Adrenal gland (tissue), 5 donors: ENCODE measurements at regions not wholly inside any gene's neighbourhood (a gene's known extent, or its start where the extent isn't known, plus 50 kb on each side); places are given as distances from the start of the nearest gene placed in this dataset.

ENCODE experiments used
- POLR2A ChIP-seq, 2 donors: fragments of 450-650 bp; IDR thresholded peaks; one replicate each; pipeline ENCODE4 v1.6.1; 2017; ENCODE audit warnings: antibody characterized with exemption in 2 of 2, mild to moderate bottlenecking in 2 of 2, moderate library complexity in 1 of 2
- TF ChIP-seq, protein P1 (sequence below), 6 experiments: fragments of 450-650 bp in 4 of 6; fragments of 200-600 bp in 2 of 6; sonication (generic) in 1 of 6; IDR thresholded peaks; 1 replicate in 5 of 6; 2 replicates in 1 of 6; pipeline versions ENCODE4 v1.5.1 to v1.8.0; 2016 to 2021; ENCODE audit warnings: antibody characterized with exemption in 6 of 6, mild to moderate bottlenecking in 2 of 6, moderate library complexity in 1 of 6
- donor health status: DM: no; HTN: no; CAD: no.

DNA sequence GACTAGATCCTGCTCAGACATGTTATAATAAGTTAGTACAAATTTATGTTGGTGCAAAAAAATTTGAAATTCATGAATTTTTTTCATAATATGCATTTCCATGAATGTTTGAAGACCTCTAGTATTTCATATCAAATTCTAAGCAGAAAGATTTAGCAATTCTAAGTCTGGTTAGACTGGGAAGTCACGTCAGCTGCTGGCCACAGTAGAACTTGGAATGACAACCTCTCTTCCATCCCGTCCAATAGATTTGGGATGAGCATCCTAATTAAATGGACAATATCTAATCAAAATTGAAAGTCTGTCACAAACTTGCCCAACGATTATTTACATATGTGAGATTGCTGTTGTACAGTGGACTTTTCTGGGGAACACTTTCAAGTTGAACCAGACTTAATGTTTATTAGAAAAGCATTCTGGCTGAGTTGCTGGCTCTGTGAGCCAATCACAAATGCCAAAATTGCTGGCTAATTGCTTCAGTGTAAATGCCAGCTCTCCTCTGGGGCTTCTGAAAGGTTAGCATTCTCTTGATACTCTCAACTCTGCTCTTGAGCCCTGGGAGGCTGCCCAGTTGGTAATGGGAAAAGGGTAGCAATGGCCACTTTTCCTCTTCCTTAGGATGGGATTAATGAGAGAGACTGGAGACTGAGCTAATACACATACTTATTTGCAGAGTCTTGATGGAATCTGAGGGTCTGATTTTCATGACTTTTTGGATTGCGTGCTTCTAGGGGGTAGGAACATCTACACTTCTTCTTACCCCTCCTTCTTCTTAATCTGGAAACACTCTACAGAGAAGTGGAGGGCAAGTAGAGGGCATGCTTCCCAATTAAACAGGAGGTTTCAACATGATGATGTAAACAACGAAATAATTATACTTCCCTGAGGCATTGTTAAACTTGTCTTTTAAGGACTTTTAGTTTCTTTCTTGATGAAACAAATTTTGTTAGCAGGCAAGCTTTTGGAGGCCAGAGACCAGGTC lies 253.5 kb downstream of the BAMBI start:
- no peak for TF ChIP-seq POLR2A (IDR thresholded peaks at IDR 0.05)
- TF ChIP-seq, protein P1, sequence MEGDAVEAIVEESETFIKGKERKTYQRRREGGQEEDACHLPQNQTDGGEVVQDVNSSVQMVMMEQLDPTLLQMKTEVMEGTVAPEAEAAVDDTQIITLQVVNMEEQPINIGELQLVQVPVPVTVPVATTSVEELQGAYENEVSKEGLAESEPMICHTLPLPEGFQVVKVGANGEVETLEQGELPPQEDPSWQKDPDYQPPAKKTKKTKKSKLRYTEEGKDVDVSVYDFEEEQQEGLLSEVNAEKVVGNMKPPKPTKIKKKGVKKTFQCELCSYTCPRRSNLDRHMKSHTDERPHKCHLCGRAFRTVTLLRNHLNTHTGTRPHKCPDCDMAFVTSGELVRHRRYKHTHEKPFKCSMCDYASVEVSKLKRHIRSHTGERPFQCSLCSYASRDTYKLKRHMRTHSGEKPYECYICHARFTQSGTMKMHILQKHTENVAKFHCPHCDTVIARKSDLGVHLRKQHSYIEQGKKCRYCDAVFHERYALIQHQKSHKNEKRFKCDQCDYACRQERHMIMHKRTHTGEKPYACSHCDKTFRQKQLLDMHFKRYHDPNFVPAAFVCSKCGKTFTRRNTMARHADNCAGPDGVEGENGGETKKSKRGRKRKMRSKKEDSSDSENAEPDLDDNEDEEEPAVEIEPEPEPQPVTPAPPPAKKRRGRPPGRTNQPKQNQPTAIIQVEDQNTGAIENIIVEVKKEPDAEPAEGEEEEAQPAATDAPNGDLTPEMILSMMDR (IDR thresholded peaks at IDR 0.05) = no peak
